T-helper 1 cell treated with Interleukin-12 subunit alpha and Interleukin-12 subunit beta and Interleukin-4 antibody, amounts not matched to agents 30 μg/mL and 1 μg/mL, for 36 hours (primary cell): ENCODE measurements at regions not wholly inside any gene's neighbourhood (a gene's known extent, or its start where the extent isn't known, plus 50 kb on each side); places are given as distances from the start of the nearest gene placed in this dataset.
"Not testable (repeated sequence)": the region's sequence is repeated elsewhere in the genome, so short reads cannot be mapped to it uniquely, and the experiment has no call there.

ENCODE experiments used
- H3K27ac Mint-ChIP-seq: one replicate; pipeline ENCODE4 v1.8.0; 2021; ENCODE audit warnings: mild to moderate bottlenecking, mixed read lengths
- H3K27me3 Mint-ChIP-seq: one replicate; pipeline ENCODE4 v1.8.0; 2021; ENCODE audit warnings: low read depth, mixed read lengths
- H3K36me3 Mint-ChIP-seq: one replicate; pipeline ENCODE4 v1.8.0; 2021; ENCODE audit warnings: low read depth, mixed read lengths
- H3K4me1 Mint-ChIP-seq: one replicate; pipeline ENCODE4 v1.8.0; 2021; ENCODE audit warnings: low read depth, mixed read lengths
- H3K4me3 Mint-ChIP-seq: one replicate; pipeline ENCODE4 v1.8.0; 2021; ENCODE audit warnings: mild to moderate bottlenecking, moderate library complexity, mixed read lengths
- H3K9me3 Mint-ChIP-seq: one replicate; pipeline ENCODE4 v1.8.0; 2021; ENCODE audit warnings: mixed read lengths

DNA sequence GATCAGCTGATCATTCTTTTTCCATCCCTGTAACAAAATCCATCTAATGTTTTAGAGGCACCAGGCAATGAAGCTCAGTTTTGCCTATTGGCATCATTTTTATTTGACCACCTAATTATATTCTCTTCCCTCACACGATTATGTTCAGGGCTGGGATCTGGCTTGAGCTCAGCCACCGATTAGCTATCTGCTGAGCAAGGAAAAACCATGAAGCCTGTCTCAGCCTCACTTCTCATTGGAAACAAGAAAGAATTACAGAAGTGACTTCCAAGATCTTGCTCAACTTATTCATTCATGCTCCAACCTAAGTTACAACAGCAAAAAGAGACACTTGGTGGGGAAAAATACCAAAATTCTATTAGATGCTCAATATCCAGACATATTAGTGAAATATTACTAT, 139.0 kb upstream of the SH3BP4 start:
- no peak overlapping the region for H3K27ac Mint-ChIP-seq
- peaks cover 7% of the 10 kb centered on the region for H3K27me3 Mint-ChIP-seq
- H3K4me1 Mint-ChIP-seq: no peaks in the 10 kb centered on the region
- no peak overlapping the region for H3K4me3 Mint-ChIP-seq
- H3K9me3 Mint-ChIP-seq: no peaks in the 10 kb centered on the region
- H3K36me3 Mint-ChIP-seq: no peaks in the 10 kb centered on the region

DNA sequence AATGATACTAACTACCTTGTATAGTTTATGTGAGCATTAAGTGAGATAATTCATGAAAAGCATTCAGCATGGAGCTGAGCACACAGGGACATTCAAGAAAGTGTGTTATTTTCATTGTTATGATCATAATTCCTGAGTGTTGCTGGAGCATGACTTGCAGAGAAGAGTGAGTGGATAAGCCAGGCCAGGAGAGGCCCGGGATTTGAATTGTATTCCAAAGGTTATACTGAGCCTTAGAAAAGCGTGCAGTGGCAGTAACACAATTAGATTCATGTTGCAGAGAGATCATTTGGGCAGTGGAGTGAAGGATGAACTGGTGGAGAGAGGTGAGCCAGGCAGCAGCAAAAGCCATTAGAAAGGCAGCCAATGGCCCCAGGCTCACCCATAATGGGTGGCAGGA, 142.9 kb upstream of the SH3BP4 start:
- Mint-ChIP-seq H3K4me1 (no peaks in the 10 kb centered on the region), H3K9me3 (no peaks in the 10 kb centered on the region), H3K36me3 (no peaks in the 10 kb centered on the region), H3K4me3 (no peak overlapping the region), H3K27me3 (peaks cover 4% of the 10 kb centered on the region), H3K27ac (no peak overlapping the region)

DNA sequence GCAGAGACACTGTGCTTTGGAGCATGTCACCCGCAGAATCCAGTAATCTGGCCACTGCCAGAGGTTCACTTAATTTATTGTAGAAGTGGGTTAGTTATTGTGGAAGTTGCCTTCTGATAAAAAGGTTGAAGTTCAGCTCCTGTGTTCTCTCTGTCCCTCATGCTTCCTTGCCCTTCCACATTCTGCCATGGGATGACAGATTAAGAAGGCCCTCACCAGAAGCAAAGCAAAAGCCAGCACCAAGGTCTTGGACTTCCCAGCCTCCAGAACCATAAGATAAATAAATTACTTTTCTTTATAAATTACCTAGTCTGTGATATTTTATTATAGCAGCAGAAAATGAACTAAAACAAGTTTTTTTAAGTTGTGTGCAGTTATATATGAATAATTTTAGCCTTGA, 145.0 kb upstream of the SH3BP4 start:
- Mint-ChIP-seq H3K27ac (no peak overlapping the region), H3K27me3 (peaks cover 4% of the 10 kb centered on the region), H3K4me3 (no peak overlapping the region), H3K36me3 (no peaks in the 10 kb centered on the region), H3K9me3 (no peaks in the 10 kb centered on the region), H3K4me1 (no peaks in the 10 kb centered on the region)

DNA sequence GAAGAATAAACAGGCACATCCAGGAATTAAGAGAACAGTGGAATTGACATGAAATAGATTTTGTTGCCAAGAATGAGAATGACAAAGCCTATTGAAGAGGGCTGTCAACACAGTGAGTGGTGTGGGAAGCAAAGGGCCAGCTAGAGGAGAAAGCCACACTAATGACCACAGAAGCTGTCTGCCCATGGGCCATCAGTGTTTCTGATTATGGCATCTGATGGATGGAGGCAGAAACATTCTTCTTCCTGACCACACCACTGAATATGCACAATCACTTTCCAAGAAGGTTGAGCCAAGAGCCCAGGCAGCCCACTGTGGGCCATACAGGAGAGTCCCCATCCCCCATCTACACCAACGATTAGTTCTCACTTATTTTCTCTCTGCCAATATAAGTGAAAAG, 146.0 kb upstream of the SH3BP4 start:
- no peak overlapping the region for H3K4me3 Mint-ChIP-seq
- H3K36me3 Mint-ChIP-seq: no peaks in the 10 kb centered on the region
- no peaks in the 10 kb centered on the region for H3K4me1 Mint-ChIP-seq
- peaks cover 4% of the 10 kb centered on the region for H3K27me3 Mint-ChIP-seq
- H3K27ac Mint-ChIP-seq: no peak overlapping the region
- H3K9me3 Mint-ChIP-seq: no peaks in the 10 kb centered on the region

DNA sequence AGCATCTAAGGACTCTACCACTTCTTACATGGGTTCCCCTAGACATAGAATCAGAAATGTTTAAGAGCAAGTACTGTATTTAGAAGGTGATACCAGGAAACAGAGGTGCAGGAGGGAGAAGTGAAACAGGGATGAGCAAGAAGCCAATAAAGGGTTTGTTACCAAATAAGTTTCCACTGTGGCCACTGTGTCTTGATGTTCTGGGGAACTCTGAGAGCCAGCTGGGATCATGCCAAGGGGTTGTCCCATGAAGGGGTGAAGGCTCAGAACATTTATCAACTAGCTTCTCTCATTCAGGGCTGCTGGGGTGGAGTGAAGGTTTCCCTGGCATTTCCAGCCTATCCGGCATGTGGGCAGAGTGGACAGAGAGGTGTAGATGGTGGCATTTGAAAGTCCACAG, 147.1 kb upstream of the SH3BP4 start:
- Mint-ChIP-seq H3K27me3 (peaks cover 4% of the 10 kb centered on the region), H3K36me3 (no peaks in the 10 kb centered on the region), H3K27ac (no peak overlapping the region)

DNA sequence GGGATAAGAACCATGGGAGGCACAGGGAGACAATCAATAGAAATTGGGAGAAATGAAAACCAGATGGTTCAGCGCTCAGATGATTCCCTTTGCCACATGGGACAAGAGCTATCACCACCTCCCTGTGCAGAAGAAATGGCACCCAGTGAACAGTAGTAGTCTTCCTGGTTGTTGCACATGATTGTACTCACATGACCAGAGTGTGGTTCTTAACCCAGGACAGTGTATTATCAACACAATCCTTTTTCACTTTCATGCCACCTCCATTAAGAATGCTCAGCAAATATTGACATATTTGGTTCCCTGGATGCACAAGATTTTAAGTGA, 149.0 kb upstream of the SH3BP4 start:
- no peaks in the 10 kb centered on the region for H3K4me1 Mint-ChIP-seq
- no peaks in the 10 kb centered on the region for H3K9me3 Mint-ChIP-seq
- no peaks in the 10 kb centered on the region for H3K36me3 Mint-ChIP-seq
- no peak overlapping the region for H3K4me3 Mint-ChIP-seq
- H3K27ac Mint-ChIP-seq: no peak overlapping the region
- no peaks in the 10 kb centered on the region for H3K27me3 Mint-ChIP-seq

More for the DNA sequence above, 147.1 kb upstream of the SH3BP4 start:
- no peaks in the 10 kb centered on the region for H3K4me1 Mint-ChIP-seq
- no peak overlapping the region for H3K4me3 Mint-ChIP-seq
- no peaks in the 10 kb centered on the region for H3K9me3 Mint-ChIP-seq

DNA sequence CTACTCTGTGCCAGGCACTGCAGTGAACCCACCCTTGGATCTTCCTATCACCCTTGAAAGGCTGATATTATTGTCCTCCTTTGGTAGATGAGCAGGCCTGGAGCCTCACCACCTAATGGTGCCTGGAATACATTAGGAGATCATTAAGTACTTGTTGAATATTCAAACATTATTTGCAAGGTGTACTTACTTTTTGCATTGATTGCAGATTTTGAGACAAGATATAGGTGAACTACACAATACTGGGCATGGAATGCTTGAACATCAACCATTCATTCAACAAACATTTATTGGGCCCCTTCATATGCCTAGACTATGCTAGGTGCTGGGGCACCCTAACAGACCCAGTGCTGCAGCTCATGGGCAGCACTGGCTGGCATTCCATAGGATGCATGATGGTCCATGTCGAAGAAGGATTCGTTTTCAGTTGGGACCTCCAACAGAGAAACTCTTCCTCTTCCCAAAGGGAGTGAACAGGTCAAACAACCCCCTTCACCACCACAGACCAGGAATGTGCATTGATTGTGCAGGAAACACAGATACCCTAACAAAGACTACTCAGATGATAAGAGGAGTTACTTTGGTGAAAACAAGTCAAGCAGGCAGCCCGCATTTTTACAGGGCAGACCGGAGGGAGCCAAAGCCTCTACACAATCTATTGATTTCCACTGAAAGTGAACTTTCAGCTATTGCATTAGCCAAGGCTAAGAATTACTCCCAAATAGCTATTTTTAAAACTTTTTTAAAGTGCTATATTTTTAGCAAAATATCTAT, 149.6 kb upstream of the SH3BP4 start:
- no peaks in the 10 kb centered on the region for H3K36me3 Mint-ChIP-seq
- H3K4me1 Mint-ChIP-seq: no peaks in the 10 kb centered on the region
- H3K4me3 Mint-ChIP-seq: no peak overlapping the region
- no peak overlapping the region for H3K27ac Mint-ChIP-seq
- no peaks in the 10 kb centered on the region for H3K27me3 Mint-ChIP-seq
- H3K9me3 Mint-ChIP-seq: no peaks in the 10 kb centered on the region

DNA sequence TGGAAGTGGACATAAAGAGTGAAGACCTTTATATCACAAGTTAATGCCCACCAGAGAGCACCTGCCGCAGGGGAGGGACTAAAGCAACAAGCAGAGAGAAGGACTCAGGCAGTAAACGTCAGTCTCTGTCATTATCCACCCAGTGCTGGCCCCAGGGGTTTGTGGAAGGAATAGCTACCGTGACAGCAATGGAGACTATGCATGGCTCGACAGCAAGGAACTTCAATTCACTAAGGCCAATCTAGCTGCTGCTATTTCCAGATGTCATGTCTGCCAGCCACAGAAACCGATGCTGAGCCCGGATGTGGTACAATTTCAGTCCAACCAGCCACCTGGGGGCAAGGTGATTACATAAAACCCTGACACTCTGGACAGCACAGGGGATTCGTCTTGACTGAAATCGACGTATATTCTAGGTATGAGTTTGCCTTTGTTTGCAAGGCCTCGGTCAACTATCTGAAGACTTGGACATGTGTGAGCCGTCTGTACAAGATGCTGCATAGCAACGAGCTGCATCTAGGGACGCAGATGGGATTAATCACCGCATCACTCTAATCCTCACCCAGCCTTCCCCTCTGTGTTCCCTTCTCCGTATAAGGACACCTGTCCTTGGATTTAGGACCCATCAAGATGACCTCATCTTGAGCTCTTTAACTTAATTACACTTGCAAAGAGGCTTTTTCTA, 154.1 kb upstream of the SH3BP4 start:
- H3K36me3 Mint-ChIP-seq: no peaks in the 10 kb centered on the region
- H3K4me3 Mint-ChIP-seq: no peak overlapping the region
- no peaks in the 10 kb centered on the region for H3K9me3 Mint-ChIP-seq
- H3K27me3 Mint-ChIP-seq: peaks cover 5% of the 10 kb centered on the region
- H3K4me1 Mint-ChIP-seq: no peaks in the 10 kb centered on the region
- no peak overlapping the region for H3K27ac Mint-ChIP-seq

DNA sequence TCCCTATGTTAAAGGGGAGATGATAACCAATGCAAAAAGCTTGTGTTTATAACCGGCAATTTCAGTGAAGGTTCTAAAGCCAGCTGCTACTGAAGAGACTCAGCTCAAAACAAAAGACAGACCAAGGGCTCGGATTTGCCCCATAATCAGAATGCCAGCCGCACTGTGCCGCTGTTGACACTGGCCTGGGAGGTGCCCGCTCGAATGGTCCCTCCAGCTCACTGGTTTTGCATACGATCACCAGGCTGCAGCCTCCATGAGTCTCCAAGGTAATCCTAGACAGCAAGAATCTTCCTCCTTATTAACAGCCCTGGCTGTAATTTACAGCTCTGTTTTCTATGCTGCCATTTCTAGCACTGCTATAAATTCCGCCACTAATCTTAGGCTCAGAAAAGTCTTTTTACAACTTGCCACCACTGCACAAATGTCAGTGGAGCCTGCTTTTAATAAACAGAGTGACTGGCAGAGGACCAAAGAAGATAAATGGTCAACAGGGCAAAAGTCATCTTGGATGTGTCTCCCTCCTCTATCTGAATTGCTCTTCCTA, 155.7 kb upstream of the SH3BP4 start:
- no peaks in the 10 kb centered on the region for H3K4me1 Mint-ChIP-seq
- H3K36me3 Mint-ChIP-seq: no peaks in the 10 kb centered on the region
- no peak overlapping the region for H3K4me3 Mint-ChIP-seq
- no peak overlapping the region for H3K27ac Mint-ChIP-seq
- no peaks in the 10 kb centered on the region for H3K9me3 Mint-ChIP-seq
- H3K27me3 Mint-ChIP-seq: peaks cover 5% of the 10 kb centered on the region

DNA sequence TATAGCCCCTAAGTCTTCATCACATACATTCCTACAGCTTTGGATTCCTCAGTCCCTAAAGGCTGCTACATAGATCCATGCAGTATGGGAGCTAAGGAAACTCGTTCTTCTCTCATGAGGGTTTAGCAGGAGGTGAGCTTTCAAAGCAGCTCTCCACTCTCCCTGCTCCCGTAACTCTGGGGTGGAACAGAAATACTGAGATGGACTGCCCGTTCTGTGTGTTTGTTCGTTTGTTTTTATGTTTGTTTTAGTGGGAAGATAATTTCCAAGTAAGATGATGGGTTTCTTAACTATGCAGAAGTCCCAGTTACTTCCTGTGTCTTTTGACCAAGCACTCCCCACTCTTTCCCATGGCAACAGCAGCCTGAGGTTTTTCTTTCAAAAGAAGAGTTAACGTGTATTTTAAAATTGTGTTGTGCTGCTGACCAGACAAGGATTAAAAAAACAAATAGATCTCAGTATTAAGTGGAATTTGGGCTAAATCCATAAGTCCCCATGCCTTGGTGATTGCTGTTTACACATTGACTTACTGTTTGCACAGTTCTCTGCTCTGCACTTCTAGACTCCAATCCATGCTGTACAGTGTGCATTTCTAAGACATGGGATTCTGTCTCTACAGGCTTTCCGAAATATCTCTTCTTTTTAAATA, 156.4 kb upstream of the SH3BP4 start:
- Mint-ChIP-seq H3K27me3 (peaks cover 5% of the 10 kb centered on the region), H3K4me3 (no peak overlapping the region), H3K9me3 (no peaks in the 10 kb centered on the region)

DNA sequence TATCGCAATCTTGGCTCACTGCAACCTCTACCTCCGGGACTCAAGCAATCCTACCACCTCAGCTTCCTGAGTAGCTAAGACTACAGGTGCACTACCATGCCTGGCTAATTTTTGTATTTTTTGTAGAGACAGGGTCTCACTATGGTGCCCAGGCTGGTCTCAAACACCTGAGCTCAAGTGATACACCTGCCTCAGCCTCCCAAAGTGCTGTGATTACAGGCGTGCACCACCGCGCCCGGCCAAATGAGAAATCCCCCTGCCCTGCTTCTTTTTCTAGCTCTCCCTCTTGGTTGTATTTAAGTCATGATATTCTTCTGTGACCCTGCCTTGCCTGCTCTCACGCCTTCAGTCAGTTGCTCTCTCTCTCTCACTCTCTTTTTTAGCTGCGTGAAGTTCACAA, 157.0 kb upstream of the SH3BP4 start:
- Mint-ChIP-seq H3K4me1 (no peaks in the 10 kb centered on the region), H3K36me3 (no peaks in the 10 kb centered on the region), H3K9me3 (no peaks in the 10 kb centered on the region), H3K4me3 (no peak overlapping the region), H3K27ac (no peak overlapping the region), H3K27me3 (peaks cover 5% of the 10 kb centered on the region)

More for the DNA sequence above, 156.4 kb upstream of the SH3BP4 start:
- H3K36me3 Mint-ChIP-seq: no peaks in the 10 kb centered on the region
- no peaks in the 10 kb centered on the region for H3K4me1 Mint-ChIP-seq
- H3K27ac Mint-ChIP-seq: no peak overlapping the region

DNA sequence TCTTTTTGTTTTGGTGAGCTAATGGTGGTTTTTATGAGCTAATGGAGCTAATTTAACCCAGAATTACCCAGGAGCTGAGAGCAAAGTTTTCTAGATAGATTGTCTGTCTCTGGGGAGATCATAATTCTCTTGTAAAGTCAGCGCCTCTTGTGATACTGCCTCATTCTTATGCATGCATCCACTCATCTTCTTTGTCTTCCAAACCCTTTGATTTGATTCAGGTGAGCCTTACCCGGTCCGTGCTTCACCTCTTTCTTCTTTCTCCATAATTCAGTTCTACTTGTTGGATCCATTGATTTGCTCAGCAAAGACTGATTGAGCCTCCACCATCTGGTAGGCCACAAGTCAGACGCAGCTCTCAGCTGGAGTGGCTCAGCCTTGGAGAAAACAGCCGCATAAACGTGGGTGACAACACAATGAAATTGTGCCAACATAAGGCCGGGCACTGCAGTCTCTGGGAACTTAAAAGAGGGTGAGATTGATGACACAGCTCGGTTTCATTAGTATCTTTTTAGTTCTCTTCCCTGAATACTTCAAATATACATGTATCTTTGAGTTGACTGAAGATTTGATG, 158.5 kb upstream of the SH3BP4 start:
- Mint-ChIP-seq H3K4me3 (no peak overlapping the region), H3K9me3 (no peaks in the 10 kb centered on the region), H3K36me3 (no peaks in the 10 kb centered on the region), H3K27me3 (peaks cover 5% of the 10 kb centered on the region), H3K4me1 (no peaks in the 10 kb centered on the region), H3K27ac (no peak overlapping the region)

DNA sequence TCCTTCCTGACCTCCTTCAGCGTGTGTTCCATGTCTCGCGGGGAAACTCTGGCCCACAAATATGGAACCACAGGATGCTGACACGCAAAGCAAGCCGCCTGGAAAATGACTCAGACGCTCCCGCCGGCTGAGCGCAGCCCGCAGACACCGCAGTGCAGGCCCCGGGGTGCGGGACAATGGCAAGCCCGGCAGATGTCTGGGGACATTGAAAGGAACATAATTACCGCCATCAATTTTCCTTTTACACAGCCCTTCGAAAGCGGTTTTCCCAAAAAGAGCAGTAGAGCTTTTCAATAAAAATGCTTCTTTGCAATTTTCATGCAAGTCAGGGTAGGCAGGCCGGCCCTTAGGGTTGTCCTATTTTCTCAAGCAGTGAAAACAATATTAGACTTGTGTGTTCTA, 159.2 kb upstream of the SH3BP4 start:
- Mint-ChIP-seq H3K27ac (no peak overlapping the region), H3K36me3 (no peaks in the 10 kb centered on the region), H3K9me3 (no peaks in the 10 kb centered on the region)

DNA sequence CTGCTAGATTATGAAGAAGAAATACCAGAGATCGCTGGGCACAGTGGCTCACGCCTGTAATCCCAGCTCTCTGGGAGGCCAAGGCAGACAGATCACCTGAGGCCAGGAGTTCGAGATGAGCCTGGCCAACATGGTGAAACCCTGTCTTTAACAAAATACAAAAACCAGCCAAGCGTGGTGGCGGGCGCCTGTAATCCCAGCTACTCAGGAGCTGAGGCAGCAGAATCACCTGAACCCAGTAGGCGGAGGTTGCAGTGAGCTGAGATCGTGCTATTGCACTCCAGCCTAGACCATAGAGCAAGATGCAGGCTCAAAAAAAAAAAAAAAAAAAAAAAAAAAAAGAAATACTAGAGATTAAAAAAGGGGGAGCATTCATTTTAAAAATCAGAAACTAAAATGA, 159.7 kb upstream of the SH3BP4 start:
- H3K9me3 Mint-ChIP-seq, H3K4me1 Mint-ChIP-seq: not testable (repeated sequence)

More for the DNA sequence above, 159.2 kb upstream of the SH3BP4 start:
- H3K4me1 Mint-ChIP-seq: no peaks in the 10 kb centered on the region
- H3K4me3 Mint-ChIP-seq: no peak overlapping the region
- peaks cover 5% of the 10 kb centered on the region for H3K27me3 Mint-ChIP-seq

DNA sequence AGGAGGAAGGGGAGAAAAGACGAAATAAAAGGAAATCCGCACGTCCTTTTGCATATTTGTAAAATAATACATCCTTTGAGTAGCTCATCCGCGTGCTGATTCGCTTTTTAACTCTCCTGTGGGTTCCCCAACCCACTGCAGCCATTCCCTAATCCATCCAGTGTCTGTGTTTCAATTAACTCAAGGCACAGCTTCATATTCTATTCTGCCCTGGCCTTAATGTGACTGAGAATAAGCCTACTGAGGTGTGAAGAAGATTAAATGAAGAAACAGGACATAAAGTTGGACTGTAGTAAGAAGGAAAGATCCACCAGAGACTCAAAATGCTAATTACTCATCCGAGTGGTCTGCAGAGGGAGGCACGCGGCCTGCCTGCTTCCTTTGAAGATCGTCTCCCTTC, 161.4 kb upstream of the SH3BP4 start:
- no peak overlapping the region for H3K4me3 Mint-ChIP-seq
- H3K36me3 Mint-ChIP-seq: no peaks in the 10 kb centered on the region
- H3K27me3 Mint-ChIP-seq: peaks cover 5% of the 10 kb centered on the region

More for the DNA sequence above, 159.7 kb upstream of the SH3BP4 start:
- not testable (repeated sequence) for H3K4me3 Mint-ChIP-seq, H3K27ac Mint-ChIP-seq, H3K27me3 Mint-ChIP-seq, H3K36me3 Mint-ChIP-seq

More for the DNA sequence above, 161.4 kb upstream of the SH3BP4 start:
- Mint-ChIP-seq H3K4me1 (no peaks in the 10 kb centered on the region), H3K27ac (no peak overlapping the region), H3K9me3 (no peaks in the 10 kb centered on the region)
